Duodenal mucosa (tissue), 2 donors: ENCODE measurements at regions not wholly inside any gene's neighbourhood (a gene's known extent, or its start where the extent isn't known, plus 50 kb on each side); places are given as distances from the start of the nearest gene placed in this dataset.
"Not testable (repeated sequence)": the region's sequence is repeated elsewhere in the genome, so short reads cannot be mapped to it uniquely, and the experiment has no call there.

ENCODE experiments used
- H3K27ac ChIP-seq: one replicate; pipeline ENCODE4 v1.7.0; 2013; ENCODE audit warnings: low read depth, low read length
- H3K27me3 ChIP-seq, 2 donors: one replicate each; pipeline ENCODE4 v1.7.0; 2013; ENCODE audit warnings: low read length in 2 of 2, control low read depth in 1 of 2; ENCODE audit not compliant: insufficient read depth in 2 of 2, control insufficient read depth in 1 of 2
- H3K36me3 ChIP-seq, 2 donors: one replicate each; pipeline ENCODE4 v1.7.0; 2013; ENCODE audit warnings: low read length in 2 of 2, control low read depth in 1 of 2; ENCODE audit not compliant: insufficient read depth in 2 of 2, control insufficient read depth in 1 of 2
- H3K4me1 ChIP-seq, 2 donors: one replicate each; pipeline ENCODE4 v1.7.0; 2013; ENCODE audit warnings: low read length in 2 of 2, control low read depth in 1 of 2; ENCODE audit not compliant: insufficient read depth in 2 of 2, control insufficient read depth in 1 of 2
- H3K4me3 ChIP-seq, 2 donors: one replicate each; pipeline ENCODE4 v1.7.0; 2013; ENCODE audit warnings: low read length in 2 of 2, low read depth in 1 of 2
- H3K9ac ChIP-seq, 2 donors: one replicate each; pipeline ENCODE4 v1.7.0; 2013; ENCODE audit warnings: low read length in 2 of 2, low read depth in 1 of 2
- H3K9me3 ChIP-seq, 2 donors: one replicate each; pipeline ENCODE4 v1.7.0; 2013; ENCODE audit warnings: low read length in 2 of 2, control low read depth in 1 of 2; ENCODE audit not compliant: control insufficient read depth in 1 of 2

DNA sequence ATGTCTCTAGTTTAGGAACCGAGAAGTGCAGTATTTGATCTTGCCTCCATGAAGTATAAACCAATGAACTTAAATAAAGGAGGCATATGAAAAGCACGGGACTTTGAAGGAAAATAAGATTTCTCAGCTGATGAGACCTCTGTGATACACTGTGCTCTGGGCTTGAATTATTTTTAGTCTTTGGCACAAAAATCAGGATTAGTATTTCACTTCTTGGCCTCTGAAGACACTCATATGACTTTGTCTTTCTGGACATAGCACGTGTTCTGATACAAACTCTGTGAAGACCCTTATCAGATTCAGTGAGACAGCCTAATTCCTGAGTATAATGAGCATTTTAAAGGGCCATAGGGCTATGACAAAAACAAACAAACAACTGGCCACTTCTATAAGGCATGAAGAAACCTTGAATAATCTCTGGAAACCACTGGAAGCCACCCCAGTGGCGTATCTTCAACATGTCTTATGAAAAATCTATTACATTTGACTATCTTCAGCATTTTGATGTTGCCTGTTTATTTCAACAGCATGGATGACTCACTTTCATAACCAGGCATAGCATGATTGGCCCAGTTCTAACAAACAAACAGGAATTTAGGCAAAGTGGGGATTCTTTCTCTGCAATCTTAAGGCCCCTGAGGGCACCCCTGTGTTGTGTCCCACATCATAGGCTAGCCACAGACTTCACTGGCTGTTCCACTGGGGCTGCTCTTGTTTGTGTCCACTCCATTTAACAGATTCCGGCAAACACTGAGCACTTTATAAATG is 90.3 kb upstream of the ZNF462 start:
- no peak overlapping the region for H3K9ac ChIP-seq
- H3K27ac ChIP-seq, result no peak overlapping the region
- no peaks in the 10 kb centered on the region for H3K4me1 ChIP-seq
- H3K4me3 ChIP-seq, result no peak overlapping the region
- no peaks in the 10 kb centered on the region for H3K36me3 ChIP-seq
- no peaks in the 10 kb centered on the region for H3K9me3 ChIP-seq
- no peaks in the 10 kb centered on the region for H3K27me3 ChIP-seq

- Histone ChIP-seq H3K4me3 (no peak overlapping the region), H3K27me3 (no peaks in the 10 kb centered on the region), H3K9me3 (no peaks in the 10 kb centered on the region), H3K4me1 (no peaks in the 10 kb centered on the region), H3K36me3 (no peaks in the 10 kb centered on the region), H3K9ac (no peak overlapping the region), H3K27ac (no peak overlapping the region)
Measured at GRCh38 chr9:106773750-106774149, 89.2 kb upstream of the ZNF462 start.

GRCh38 chr9:106775960-106776359 is 87.0 kb upstream of the ZNF462 start:
- Histone ChIP-seq H3K36me3 (no peaks in the 10 kb centered on the region), H3K9ac (no peak overlapping the region), H3K4me3 (no peak overlapping the region), H3K27ac (no peak overlapping the region), H3K4me1 (no peaks in the 10 kb centered on the region), H3K9me3 (no peaks in the 10 kb centered on the region), H3K27me3 (no peaks in the 10 kb centered on the region)

- H3K27me3 ChIP-seq, result no peaks in the 10 kb centered on the region
- H3K4me1 ChIP-seq, result no peaks in the 10 kb centered on the region
- no peaks in the 10 kb centered on the region for H3K9me3 ChIP-seq
- no peaks in the 10 kb centered on the region for H3K36me3 ChIP-seq
- H3K4me3 ChIP-seq, result no peak overlapping the region
- H3K9ac ChIP-seq, result no peak overlapping the region
- no peak overlapping the region for H3K27ac ChIP-seq
Measured at GRCh38 chr9:106779796-106780195, 83.2 kb upstream of the ZNF462 start.

GRCh38 chr9:106783121-106783520 is 79.8 kb upstream of the ZNF462 start:
- H3K4me1 ChIP-seq, result no peaks in the 10 kb centered on the region
- no peaks in the 10 kb centered on the region for H3K9me3 ChIP-seq
- H3K36me3 ChIP-seq, result no peaks in the 10 kb centered on the region
- H3K27me3 ChIP-seq, result no peaks in the 10 kb centered on the region
- no peak overlapping the region for H3K9ac ChIP-seq
- H3K27ac ChIP-seq, result no peak overlapping the region
- H3K4me3 ChIP-seq, result no peak overlapping the region

GRCh38 chr9:106784076-106784475 is 78.9 kb upstream of the ZNF462 start:
- no peaks in the 10 kb centered on the region for H3K9me3 ChIP-seq
- H3K4me3 ChIP-seq, result no peak overlapping the region
- no peaks in the 10 kb centered on the region for H3K36me3 ChIP-seq
- no peak overlapping the region for H3K27ac ChIP-seq
- no peaks in the 10 kb centered on the region for H3K27me3 ChIP-seq
- no peak overlapping the region for H3K9ac ChIP-seq
- no peaks in the 10 kb centered on the region for H3K4me1 ChIP-seq

- no peak overlapping the region for H3K27ac ChIP-seq
- H3K9ac ChIP-seq, result no peak overlapping the region
- no peaks in the 10 kb centered on the region for H3K27me3 ChIP-seq
- H3K4me3 ChIP-seq, result no peak overlapping the region
- no peaks in the 10 kb centered on the region for H3K9me3 ChIP-seq
- no peaks in the 10 kb centered on the region for H3K4me1 ChIP-seq
- H3K36me3 ChIP-seq, result no peaks in the 10 kb centered on the region
Measured at GRCh38 chr9:106785200-106785599, 77.8 kb upstream of the ZNF462 start.

- H3K4me1 ChIP-seq, H3K9me3 ChIP-seq, H3K27me3 ChIP-seq, H3K9ac ChIP-seq, H3K27ac ChIP-seq, H3K4me3 ChIP-seq, H3K36me3 ChIP-seq: not testable (repeated sequence)
Measured at GRCh38 chr9:106788021-106788420, 74.9 kb upstream of the ZNF462 start.

DNA sequence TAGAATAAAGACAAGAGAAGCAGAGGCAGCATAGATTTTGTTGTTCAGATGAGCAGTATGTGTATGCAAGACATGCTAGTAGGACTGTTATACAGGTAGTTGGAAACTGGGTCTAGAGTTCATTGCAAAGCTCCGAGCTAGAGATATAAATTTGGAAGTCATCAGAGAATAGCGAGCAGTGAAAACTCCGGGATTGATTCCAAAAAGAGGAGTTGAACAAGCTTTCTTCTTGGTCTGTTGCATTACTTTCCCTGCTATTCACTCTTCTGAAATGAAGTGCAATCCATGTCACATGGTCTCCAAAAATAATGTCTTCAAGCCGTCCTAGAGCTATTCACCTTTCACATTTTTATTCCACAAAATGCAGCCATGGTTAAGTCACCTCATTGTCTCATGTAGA is 67.9 kb upstream of the ZNF462 start:
- Histone ChIP-seq H3K4me3 (no peak overlapping the region), H3K27me3 (no peaks in the 10 kb centered on the region), H3K27ac (no peak overlapping the region), H3K9ac (no peak overlapping the region), H3K36me3 (no peaks in the 10 kb centered on the region), H3K9me3 (peaks cover 4 to 14% of the 10 kb centered on the region in 2 donors), H3K4me1 (peaks cover 0 to 5% of the 10 kb centered on the region in 2 donors)

DNA sequence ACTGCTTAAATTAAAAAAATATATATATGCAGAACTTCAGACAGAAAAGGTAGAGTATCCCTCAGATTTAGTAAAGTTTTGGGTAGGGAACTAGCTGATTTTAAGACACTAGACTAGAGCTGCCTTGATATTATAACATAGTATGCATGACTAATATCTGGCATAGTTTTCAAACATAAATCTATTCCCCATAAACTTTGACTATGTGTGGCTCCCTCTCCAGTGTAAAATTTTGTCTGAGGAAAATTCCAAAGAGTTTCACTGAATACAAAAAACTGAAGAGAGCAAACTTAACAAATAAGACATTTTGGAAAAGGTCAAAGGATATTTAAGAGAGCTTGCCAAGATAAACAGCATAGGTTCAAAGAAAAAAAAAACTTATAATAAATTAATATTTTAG is 66.2 kb upstream of the ZNF462 start:
- Histone ChIP-seq H3K27me3 (no peaks in the 10 kb centered on the region), H3K9me3 (peaks cover 4 to 14% of the 10 kb centered on the region in 2 donors), H3K36me3 (no peaks in the 10 kb centered on the region), H3K27ac (no peak overlapping the region), H3K9ac (no peak overlapping the region), H3K4me1 (peaks cover 0 to 5% of the 10 kb centered on the region in 2 donors), H3K4me3 (no peak overlapping the region)
